ENCODE measurements at regions not wholly inside any gene's neighbourhood (a gene's known extent, or its start where the extent isn't known, plus 50 kb on each side); places are given as distances from the start of the nearest gene placed in this dataset.

- no peak overlapping the region for H3T11ph ChIP-seq (ENCODE audit: low read length)
- H2BK20ac ChIP-seq (ENCODE audit: low read depth, low read length, poor library complexity, severe bottlenecking): no peak overlapping the region
- DNase-seq: no peak
- no peaks in the 10 kb centered on the region; the same call in 1 of the 2 replicates for H3K27me3 Mint-ChIP-seq (ENCODE audit: low read depth)
- H3K4me1 ChIP-seq (ENCODE audit: insufficient read depth, low read length): peaks cover 4% of the 10 kb centered on the region; the same call in 1 of the 2 replicates
- no peak overlapping the region for H3K23ac ChIP-seq (ENCODE audit: insufficient read length, low read depth, low read length)
- H2AFZ ChIP-seq (ENCODE audit: low read length): no peak overlapping the region
- no peaks in the 10 kb centered on the region for H4K20me1 ChIP-seq (ENCODE audit: control insufficient read depth, insufficient read depth, insufficient read length)
- H3K36me3 Mint-ChIP-seq (ENCODE audit: insufficient read depth in 1 of 3, low read depth in 3 of 3): peaks cover 6 to 34% (median 24%) of the 10 kb centered on the region in 3 experiments; a peak in 6 of 7 replicates
- no peak overlapping the region for H3K4me3 Mint-ChIP-seq
- H2BK120ac ChIP-seq (ENCODE audit: low read depth, low read length, poor library complexity, severe bottlenecking): no peak overlapping the region
- peaks cover 13 to 17% of the 10 kb centered on the region in 2 experiments for H3K4me1 Mint-ChIP-seq
- TF ChIP-seq CTCF (conservative IDR thresholded peaks at IDR 0.05): no peak
- H2BK15ac ChIP-seq (ENCODE audit: low read depth, low read length): no peak overlapping the region
- H3K9ac ChIP-seq (ENCODE audit: extremely low read depth, insufficient read length, low read length): no peak overlapping the region
- no peak overlapping the region for H3K14ac ChIP-seq (ENCODE audit: insufficient read depth, low read length)
- no peak overlapping the region for H3K4me2 ChIP-seq (ENCODE audit: insufficient read depth, insufficient read length, low read length)
- H3K27me3 ChIP-seq (ENCODE audit: insufficient read depth, low read length): no peaks in the 10 kb centered on the region
- H4K5ac ChIP-seq (ENCODE audit: insufficient read length, low read depth, low read length): no peak overlapping the region
- H3K56ac ChIP-seq (ENCODE audit: insufficient read length, low read depth, low read length): no peak overlapping the region
- no CpG with 5 or more reads among the region's 1 CpG for WGBS (ENCODE audit: extremely low coverage, insufficient read length, low lambda C conversion rate)
- no peak overlapping the region for H3K27ac Mint-ChIP-seq
- H3K9me3 ChIP-seq (ENCODE audit: control insufficient read depth, low read depth, low read length): peaks cover 9% of the 10 kb centered on the region
- no peak overlapping the region for H2AK5ac ChIP-seq (ENCODE audit: insufficient read length, low read length)
- H3K79me2 ChIP-seq (ENCODE audit: insufficient read depth, low read length): no peaks in the 10 kb centered on the region
- H3K4ac ChIP-seq (ENCODE audit: low read depth, low read length): no peak overlapping the region
- no peak overlapping the region for H4K91ac ChIP-seq (ENCODE audit: insufficient read length, low read depth, low read length)
- no peak overlapping the region for H3K27ac ChIP-seq (ENCODE audit: insufficient read length, low read depth, low read length)
- no peak overlapping the region for H4K8ac ChIP-seq (replicated peaks; ENCODE audit: insufficient read length, low read depth, low read length)
- H3K23me2 ChIP-seq (ENCODE audit: insufficient read length, low read depth, low read length, poor library complexity, severe bottlenecking): no peaks in the 10 kb centered on the region
- peaks cover 45 to 48% of the 10 kb centered on the region in 2 experiments for H3K9me3 Mint-ChIP-seq
- no peak overlapping the region for H2BK12ac ChIP-seq (ENCODE audit: insufficient read length, low read depth, low read length)
- H3K18ac ChIP-seq (ENCODE audit: insufficient read length, low read depth, low read length): no peak overlapping the region
- no peak overlapping the region for H2BK5ac ChIP-seq (ENCODE audit: insufficient read length, low read length)
- H3K79me1 ChIP-seq (ENCODE audit: insufficient read depth, low read depth, low read length, poor library complexity, severe bottlenecking): no peaks in the 10 kb centered on the region
These were observed 124.2 kb upstream of the MAST4 start for GRCh38 chr5:66472010-66472409.

Measured in H9 (cell line).